Pons (tissue), 1 donor: ENCODE measurements at regions not wholly inside any gene's neighbourhood (a gene's known extent, or its start where the extent isn't known, plus 50 kb on each side); places are given as distances from the start of the nearest gene placed in this dataset.
A peak's percentile ranks its signal among the peaks of the same experiment; 100 is the strongest.
"Not testable (repeated sequence)": the region's sequence is repeated elsewhere in the genome, so short reads cannot be mapped to it uniquely, and the experiment has no call there.

Source experiments
- DNase-seq: peaks from one replicate; pipeline ENCODE4 v3.0.0-alpha.2; 2016; ENCODE audit warnings: low spot score

DNA sequence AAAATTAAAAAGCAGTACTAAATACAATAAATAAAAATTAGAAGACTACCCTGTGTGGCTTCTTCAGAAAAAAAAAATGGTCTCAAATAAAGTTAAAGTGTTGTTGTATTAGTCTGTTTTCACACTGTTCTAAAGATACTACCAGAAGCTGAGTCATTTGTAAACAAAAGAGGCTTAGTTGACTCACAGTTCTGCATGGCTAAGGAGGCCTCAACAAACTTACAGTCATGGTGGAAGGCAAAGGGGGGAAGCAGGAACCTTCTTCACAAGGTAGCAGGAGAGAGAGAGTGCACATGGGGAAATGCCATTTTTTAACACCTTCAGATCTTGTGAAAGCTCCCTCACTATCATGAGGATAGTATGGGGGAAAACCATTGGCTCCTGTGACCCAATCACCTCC is 612.8 kb downstream of the RNF144A start:
- DNase-seq: no peak

DNA sequence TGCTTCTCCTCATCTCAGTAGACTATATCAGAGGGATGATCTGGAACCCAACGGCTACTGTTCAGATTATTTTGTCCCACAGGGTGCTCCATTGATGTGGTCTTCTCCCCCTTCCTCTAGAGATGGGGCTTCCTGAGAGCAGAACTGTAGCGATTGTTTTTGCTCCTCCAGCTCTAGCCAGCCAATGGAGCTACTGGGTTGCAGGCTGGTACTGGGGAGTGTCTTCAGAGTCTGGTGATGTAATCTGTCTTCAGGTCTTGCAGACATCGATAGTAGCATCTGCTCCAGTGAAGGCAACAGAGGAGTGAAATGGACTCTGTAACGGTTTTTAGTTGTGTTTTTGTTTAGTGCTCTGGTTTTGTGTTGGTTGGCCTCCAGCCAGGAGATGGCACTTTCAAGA is 621.9 kb downstream of the RNF144A start:
- no peak for DNase-seq

DNA sequence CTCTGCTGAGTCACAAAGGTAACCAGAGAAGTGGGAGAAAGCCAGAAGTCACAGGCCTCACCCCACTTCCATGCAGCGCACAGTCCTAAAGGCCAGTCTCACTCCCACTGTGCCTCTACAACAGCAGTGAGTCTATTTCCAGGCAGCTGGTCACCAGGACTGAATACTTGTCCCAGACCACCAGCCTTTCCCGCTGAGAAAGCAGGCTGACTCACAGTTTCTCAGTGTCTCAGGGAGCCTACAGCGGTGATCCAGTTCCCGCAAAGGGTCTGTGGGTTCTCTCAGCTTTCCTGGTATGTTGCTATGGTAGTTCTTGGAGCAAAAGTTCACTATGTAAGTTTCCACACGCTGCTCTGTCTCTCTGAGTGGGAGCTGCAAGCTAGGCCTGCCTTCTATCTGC is 622.5 kb downstream of the RNF144A start:
- no peak for DNase-seq

DNA sequence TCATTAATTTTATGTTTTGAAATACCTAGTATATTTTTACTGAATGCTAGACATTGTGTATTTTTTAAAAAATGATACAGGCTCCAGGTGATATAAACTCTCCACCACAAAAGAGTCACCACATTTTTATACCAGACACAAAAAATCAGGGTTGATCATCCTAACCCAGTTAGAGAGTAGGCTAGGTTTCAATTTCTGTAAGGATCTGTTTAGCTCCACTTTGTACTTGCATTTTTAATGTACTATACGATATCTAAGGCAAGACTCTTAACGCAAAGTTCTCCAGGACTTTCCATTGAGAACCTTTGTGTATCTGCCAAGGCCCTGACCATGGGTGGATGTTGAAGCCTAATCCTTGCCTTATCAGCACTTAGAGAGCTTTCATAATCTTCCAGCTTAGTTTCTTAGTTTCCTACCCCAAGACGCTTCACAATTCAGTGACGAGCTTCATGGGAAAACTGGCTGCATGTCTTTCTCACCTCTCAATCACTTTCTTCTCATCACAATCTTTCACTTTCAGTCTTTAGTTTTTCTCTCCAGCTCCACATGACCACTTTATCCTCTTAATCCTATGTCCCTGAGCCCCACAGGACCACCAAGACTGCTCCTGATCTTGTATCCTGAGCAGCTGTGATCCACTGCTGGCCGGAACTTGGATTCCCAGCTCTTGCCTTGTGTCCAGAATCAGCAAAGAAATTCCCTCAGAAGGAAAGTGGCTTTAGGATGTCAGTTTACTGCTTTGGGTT is 635.8 kb downstream of the RNF144A start:
- DNase-seq: no peak

GRCh38 chr2:7555260-7555659 is 638.0 kb downstream of the RNF144A start:
- DNase-seq: no peak

- DNase-seq: no peak
Observed at GRCh38 chr2:7557376-7557775, 640.2 kb downstream of the RNF144A start.

GRCh38 chr2:7559791-7560190 is 642.6 kb downstream of the RNF144A start:
- DNase-seq: no peak

DNA sequence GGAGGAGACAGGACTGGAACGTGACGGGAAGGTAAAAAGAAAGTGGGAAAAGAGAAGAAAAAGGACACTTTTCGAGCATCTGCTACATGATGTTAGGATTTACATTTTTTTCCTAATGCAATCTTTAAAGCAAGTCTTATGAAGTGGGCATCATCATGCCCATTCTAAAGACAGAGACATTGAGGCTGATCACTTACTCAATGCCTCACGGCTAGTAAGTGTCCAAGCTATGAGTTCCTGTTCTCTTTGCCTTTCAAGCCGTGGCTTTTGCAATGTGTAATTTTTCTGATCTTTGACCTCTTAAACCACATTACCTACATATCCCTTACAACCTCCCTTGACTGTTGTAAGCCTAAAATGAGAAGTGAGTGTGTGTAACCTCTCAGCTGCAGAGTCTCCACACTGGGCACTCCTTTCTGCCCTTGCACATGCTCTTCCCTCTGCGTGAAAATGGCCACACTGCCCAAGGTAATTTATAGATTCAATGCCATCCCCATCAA is 649.2 kb downstream of the RNF144A start:
- no peak for DNase-seq

- DNase-seq: not testable (repeated sequence)
Observed at GRCh38 chr2:7567116-7567515, 649.9 kb downstream of the RNF144A start.

DNA sequence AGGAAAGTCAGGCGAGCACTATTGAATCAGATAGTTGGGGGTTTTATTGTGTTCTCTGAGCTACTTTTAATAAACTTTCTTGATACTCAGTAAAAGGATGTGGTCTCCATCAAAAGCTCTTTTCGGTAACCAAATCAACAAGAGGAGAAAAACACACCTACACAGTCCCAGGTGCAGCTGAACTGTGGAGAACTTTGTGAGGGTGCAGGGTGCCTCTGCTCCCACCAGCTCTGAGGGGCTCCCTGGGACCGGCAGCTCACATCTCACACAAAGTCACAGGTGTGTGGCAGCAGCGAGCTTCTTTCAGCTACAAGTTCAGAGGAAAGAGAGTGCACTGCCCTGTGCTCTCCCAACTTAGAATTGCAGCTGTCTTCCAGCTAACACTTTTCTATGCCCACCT is 650.4 kb downstream of the RNF144A start:
- DNase-seq: no peak

DNA sequence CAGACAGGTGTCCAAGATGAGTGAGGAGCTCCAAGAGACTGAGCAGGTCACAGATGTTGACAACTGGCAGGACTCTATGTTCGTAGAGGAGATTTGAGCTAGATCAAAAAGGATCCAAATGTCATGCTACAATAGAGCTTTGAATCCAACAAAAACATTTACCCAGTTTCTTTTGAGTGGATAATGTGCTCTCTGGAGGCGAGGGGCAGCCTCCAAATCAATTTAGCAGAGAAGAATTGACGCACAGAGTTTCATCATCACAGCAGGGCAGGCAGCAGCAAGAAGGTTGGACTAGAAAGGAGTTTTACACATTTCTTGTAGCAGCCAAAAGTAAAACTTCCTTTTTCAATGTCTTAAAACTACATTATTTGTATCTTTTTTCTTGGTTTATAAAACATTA is 653.0 kb downstream of the RNF144A start:
- no peak for DNase-seq

GRCh38 chr2:7571701-7572100 is 654.5 kb downstream of the RNF144A start:
- no peak for DNase-seq

GRCh38 chr2:7572450-7572849 is 655.2 kb downstream of the RNF144A start:
- DNase-seq: peak; percentile 35

DNA sequence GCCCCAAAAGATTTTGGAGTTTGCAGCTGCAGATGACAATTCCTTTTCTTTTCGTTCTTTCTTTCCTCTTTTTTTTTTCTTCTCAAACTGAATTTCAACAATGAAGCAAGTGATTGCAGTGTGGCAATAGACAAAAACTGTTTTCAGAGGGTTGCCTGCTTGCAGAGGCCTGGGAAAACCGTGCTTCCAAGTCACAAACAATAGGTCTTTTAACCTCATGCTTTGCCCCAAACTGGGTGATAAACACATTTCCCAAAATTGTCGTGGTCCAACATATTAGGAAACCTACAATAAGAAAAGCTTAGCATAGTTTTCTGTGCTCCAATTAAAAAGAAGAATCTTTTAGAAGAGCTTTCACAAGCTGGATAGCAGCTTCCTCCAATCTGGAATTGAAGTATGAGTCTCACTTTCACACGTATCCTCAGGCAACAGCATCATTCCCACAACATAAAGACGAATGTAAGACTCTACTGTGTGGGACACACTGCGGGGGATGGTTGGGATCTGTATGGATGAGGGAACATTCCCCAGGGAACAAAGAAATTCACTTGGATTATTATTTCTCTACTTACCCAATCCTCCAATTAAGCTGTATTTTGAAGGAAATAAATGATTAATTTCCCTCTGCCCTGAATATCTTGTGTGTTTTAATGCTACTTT is 656.1 kb downstream of the RNF144A start:
- DNase-seq: peak; percentile 59

GRCh38 chr2:7574385-7574784 is 657.2 kb downstream of the RNF144A start:
- no peak for DNase-seq

GRCh38 chr2:7577769-7578168 is 660.6 kb downstream of the RNF144A start:
- no peak for DNase-seq

- DNase-seq: no peak
Observed at GRCh38 chr2:7584017-7584416, 666.8 kb downstream of the RNF144A start.

DNA sequence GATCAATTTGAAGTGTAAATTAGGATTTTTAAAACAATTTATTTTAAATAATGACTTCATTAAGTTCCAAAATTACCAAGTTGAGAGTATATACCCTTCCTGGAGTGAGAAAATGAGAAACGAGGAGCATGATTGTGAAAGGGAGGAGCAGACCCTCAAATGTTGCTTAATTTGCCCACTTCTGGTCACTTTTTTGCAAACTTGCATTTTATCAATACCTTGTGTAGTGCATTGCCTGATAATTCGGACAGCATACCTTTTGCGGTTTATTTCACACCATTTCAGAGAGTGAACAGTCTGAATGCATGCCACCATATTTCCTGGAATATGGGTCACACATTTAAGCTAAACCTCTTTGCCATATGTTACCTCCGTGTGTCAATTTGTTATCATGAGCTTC is 669.7 kb downstream of the RNF144A start:
- DNase-seq: no peak

- DNase-seq: no peak
Observed at GRCh38 chr2:7588295-7588694, 671.1 kb downstream of the RNF144A start.

DNA sequence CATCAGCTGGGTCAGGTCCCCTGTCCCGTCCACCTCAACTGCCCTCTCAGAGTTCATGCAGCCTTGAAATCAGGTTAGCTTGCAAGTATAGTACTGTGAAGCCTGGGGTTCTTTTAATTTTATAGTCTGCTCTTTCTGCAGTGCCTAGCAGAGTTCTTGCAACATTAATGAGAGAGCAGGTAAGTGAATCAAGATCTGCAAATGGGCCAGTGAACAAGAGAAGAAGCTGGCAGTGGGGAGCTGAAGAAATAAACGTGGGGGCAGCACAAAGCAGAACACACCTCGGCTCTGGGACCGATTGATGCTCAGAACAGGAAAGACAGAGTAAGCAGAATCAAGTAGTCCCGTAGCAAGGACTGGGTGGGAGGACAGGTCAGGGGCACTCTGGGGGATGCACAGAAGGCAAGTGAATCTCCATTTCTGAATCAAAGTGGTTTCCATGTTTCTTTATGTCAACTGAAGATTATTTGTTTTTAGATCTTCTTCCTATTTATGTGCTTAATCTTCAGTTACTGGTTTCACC is 675.5 kb downstream of the RNF144A start:
- no peak for DNase-seq

GRCh38 chr2:7593360-7593759 is 676.1 kb downstream of the RNF144A start:
- no peak for DNase-seq

DNA sequence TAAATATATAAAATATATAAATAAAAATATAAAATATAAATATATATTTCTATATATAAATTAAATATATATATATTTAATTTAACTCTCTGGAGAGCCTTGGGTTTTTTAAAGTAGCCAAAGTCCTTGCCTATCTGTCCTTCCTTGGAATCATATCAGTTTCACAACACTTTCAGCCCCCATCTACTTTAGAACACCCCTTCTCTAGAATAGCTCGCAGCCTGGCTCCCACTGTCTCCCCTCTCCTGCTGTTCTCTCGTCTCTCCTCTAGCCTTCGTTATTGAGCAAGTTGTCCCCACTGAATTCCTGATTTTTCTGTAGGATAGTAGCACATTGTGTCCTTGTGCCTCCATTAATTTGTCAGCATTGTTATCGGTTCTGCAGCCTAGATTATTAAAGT is 677.0 kb downstream of the RNF144A start:
- no peak for DNase-seq

GRCh38 chr2:7595206-7595605 is 678.0 kb downstream of the RNF144A start:
- no peak for DNase-seq
